H1 (cell line): ENCODE measurements at regions not wholly inside any gene's neighbourhood (a gene's known extent, or its start where the extent isn't known, plus 50 kb on each side); places are given as distances from the start of the nearest gene placed in this dataset.

Source experiments
- CTCF ChIA-PET: fragments of 300-600 bp; sonication (Branson Sonifier 250); formaldehyde crosslinking; loops from one replicate; lab custom pipeline; 2021; ENCODE audit not compliant: partially characterized antibody; lab: Charles Lee
- POLR2A ChIA-PET: fragments of 300-600 bp; sonication (Branson Sonifier 250); formaldehyde crosslinking; loops from one replicate; lab custom pipeline; 2021; ENCODE audit warnings: inconsistent platforms; ENCODE audit not compliant: partially characterized antibody; lab: Charles Lee
- DNase-seq, 2 experiments: peaks; one replicate each; pipeline versions ENCODE4 v3.0.0 to v3.0.0-alpha.2; 2010 to 2022; ENCODE audit warnings: low spot score in 2 of 2, low read depth in 1 of 2, mixed read lengths in 1 of 2
- FAIRE-seq: peaks from 2 replicates; lab custom pipeline; 2011; peaks lifted over from hg19 to GRCh38; lab: Jason Lieb, UNC
- H2AFZ ChIP-seq: 2 replicates; pipeline ENCODE4 v1.8.1; 2012; ENCODE audit warnings: low read length, inconsistent platforms
- H2AK5ac ChIP-seq: 2 replicates; pipeline ENCODE4 v1.6.1; 2013; ENCODE audit warnings: low read depth, low read length
- H2BK120ac ChIP-seq: replicated peaks from 2 replicates; pipeline ENCODE3; 2013; ENCODE audit warnings: low read depth, low read length, inconsistent platforms
- H2BK12ac ChIP-seq: 2 replicates; pipeline ENCODE4 v1.6.1; 2013; ENCODE audit warnings: low read depth, low read length
- H2BK15ac ChIP-seq: 2 replicates; pipeline ENCODE4 v1.6.1; 2013; ENCODE audit warnings: low read length
- H2BK20ac ChIP-seq: 2 replicates; pipeline ENCODE4 v1.6.1; 2013; ENCODE audit warnings: low read length
- H2BK5ac ChIP-seq: 2 replicates; pipeline ENCODE4 v1.6.1; 2013; ENCODE audit warnings: low read depth, low read length
- H3K14ac ChIP-seq: 2 replicates; pipeline ENCODE4 v1.6.1; 2013; ENCODE audit warnings: inconsistent platforms; ENCODE audit not compliant: insufficient read length
- H3K18ac ChIP-seq: 2 replicates; pipeline ENCODE4 v1.6.1; 2013; ENCODE audit warnings: low read length; ENCODE audit errors: extremely low read depth
- H3K23ac ChIP-seq: 2 replicates; pipeline ENCODE4 v1.6.1; 2013; ENCODE audit warnings: inconsistent platforms; ENCODE audit not compliant: insufficient read length
- H3K23me2 ChIP-seq: 2 replicates; pipeline ENCODE4 v1.6.1; 2013; ENCODE audit warnings: low read depth, low read length
- H3K27ac ChIP-seq: 2 replicates; pipeline ENCODE4 v1.6.1; 2011; ENCODE audit warnings: low read depth, low read length, inconsistent platforms
- H3K27me3 ChIP-seq, 4 experiments: replicated peaks in 1 of 4; 1 replicate in 1 of 4; 2 replicates in 3 of 4; pipeline versions ENCODE4 v1.6.1 to v1.8.1; 2011 to 2013; ENCODE audit warnings: low read length in 3 of 4, mild to moderate bottlenecking in 3 of 4, inconsistent platforms in 2 of 4, mixed read lengths in 2 of 4, moderate library complexity in 1 of 4; ENCODE audit not compliant: control insufficient read depth in 3 of 4, insufficient read depth in 3 of 4; ENCODE audit errors: extremely low read depth in 1 of 4
- H3K36me3 ChIP-seq, 4 experiments: 2 replicates each; pipeline versions ENCODE4 v1.6.1 to v1.8.1; 2011 to 2013; ENCODE audit warnings: mild to moderate bottlenecking in 4 of 4, low read length in 3 of 4, moderate library complexity in 2 of 4, control low read depth in 1 of 4, inconsistent platforms in 1 of 4; ENCODE audit not compliant: insufficient read depth in 4 of 4, control insufficient read depth in 2 of 4
- H3K4ac ChIP-seq: replicated peaks from 2 replicates; pipeline ENCODE3; 2013; ENCODE audit warnings: low read length, low read depth, mixed read lengths, inconsistent platforms; ENCODE audit not compliant: insufficient read length
- H3K4me1 ChIP-seq, 4 experiments: replicated peaks in 1 of 4; 1 replicate in 1 of 4; 2 replicates in 3 of 4; pipeline versions ENCODE4 v1.6.1 to v1.8.1; 2011 to 2013; ENCODE audit warnings: low read length in 3 of 4, inconsistent platforms in 2 of 4, mixed read lengths in 1 of 4; ENCODE audit not compliant: insufficient read depth in 4 of 4, control insufficient read depth in 3 of 4
- H3K4me2 ChIP-seq, 2 experiments: 2 replicates each; pipeline versions ENCODE4 v1.6.1 to v1.8.1; 2011 to 2013; ENCODE audit warnings: low read depth in 2 of 2, low read length in 2 of 2, control low read depth in 1 of 2, inconsistent platforms in 1 of 2, mild to moderate bottlenecking in 1 of 2; ENCODE audit not compliant: insufficient read depth in 1 of 2
- H3K4me3 ChIP-seq, 4 experiments: fragments of 200-600, 300-600 bp in 1 of 4; sonication (generic), shearing (Covaris generic), sonication (Bioruptor Twin) in 1 of 4; 2 replicates each; pipeline versions ENCODE4 v1.5.1 to v1.8.1; 2011 to 2016; ENCODE audit warnings: low read length in 4 of 4, low read depth in 3 of 4, control low read depth in 2 of 4, inconsistent platforms in 2 of 4, mild to moderate bottlenecking in 2 of 4, mixed read lengths in 1 of 4, moderate library complexity in 1 of 4; ENCODE audit not compliant: insufficient read depth in 2 of 4; ENCODE audit errors: extremely low read depth in 1 of 4
- H3K56ac ChIP-seq: replicated peaks from 2 replicates; pipeline ENCODE3; 2013; ENCODE audit warnings: low read depth, mild to moderate bottlenecking, mixed read lengths, low read length, inconsistent platforms; ENCODE audit not compliant: insufficient read length
- H3K79me1 ChIP-seq: 2 replicates; pipeline ENCODE4 v1.6.1; 2013; ENCODE audit warnings: low read depth, low read length, control low read depth
- H3K79me2 ChIP-seq, 2 experiments: 2 replicates each; pipeline versions ENCODE4 v1.6.1 to v1.8.1; 2012 to 2013; ENCODE audit warnings: low read length in 2 of 2, mild to moderate bottlenecking in 2 of 2, inconsistent platforms in 1 of 2; ENCODE audit not compliant: insufficient read depth in 2 of 2, control insufficient read depth in 1 of 2
- H3K9ac ChIP-seq, 4 experiments: replicated peaks in 1 of 4; 1 replicate in 1 of 4; 2 replicates in 3 of 4; pipeline versions ENCODE4 v1.6.1 to v1.8.1; 2011 to 2013; ENCODE audit warnings: low read depth in 3 of 4, low read length in 3 of 4, control low read depth in 2 of 4, mild to moderate bottlenecking in 2 of 4, moderate library complexity in 2 of 4, inconsistent platforms in 1 of 4; ENCODE audit errors: extremely low read depth in 1 of 4
- H3K9me3 ChIP-seq, 2 experiments: 2 replicates each; pipeline versions ENCODE4 v1.6.1 to v1.8.1; 2012 to 2013; ENCODE audit warnings: mild to moderate bottlenecking in 2 of 2, moderate library complexity in 2 of 2, control low read depth in 1 of 2, inconsistent platforms in 1 of 2, low read depth in 1 of 2, low read length in 1 of 2, mixed read lengths in 1 of 2; ENCODE audit not compliant: insufficient read depth in 2 of 2
- H4K20me1 ChIP-seq, 2 experiments: replicated peaks in 1 of 2; 2 replicates each; pipeline versions ENCODE3 to v1.8.1; 2011 to 2013; ENCODE audit warnings: inconsistent platforms in 2 of 2, low read length in 2 of 2, mild to moderate bottlenecking in 1 of 2; ENCODE audit not compliant: insufficient read depth in 2 of 2, control insufficient read depth in 1 of 2
- H4K5ac ChIP-seq: 2 replicates; pipeline ENCODE4 v1.6.1; 2013; ENCODE audit warnings: low read length, low read depth, mixed read lengths, inconsistent platforms; ENCODE audit not compliant: insufficient read length
- H4K8ac ChIP-seq: 2 replicates; pipeline ENCODE4 v1.8.0; 2013; ENCODE audit warnings: mild to moderate bottlenecking, moderate library complexity, low read length, inconsistent platforms; ENCODE audit not compliant: insufficient read depth; ENCODE audit errors: extremely low read depth
- H4K91ac ChIP-seq: replicated peaks from 2 replicates; pipeline ENCODE3; 2013; ENCODE audit warnings: low read length, mixed read lengths, inconsistent platforms; ENCODE audit not compliant: insufficient read length
- CHD2 ChIP-seq: IDR thresholded peaks from 2 replicates; pipeline ENCODE4 v1.6.1; 2012; ENCODE audit warnings: low read length, improper control_type of control experiment
- CREB1 ChIP-seq: IDR thresholded peaks from 2 replicates; pipeline ENCODE4 v1.6.1; 2012; ENCODE audit warnings: inconsistent platforms
- POLR2A ChIP-seq, 2 experiments: IDR thresholded peaks; 1 replicate in 1 of 2; 2 replicates in 1 of 2; pipeline ENCODE4 v1.6.1; 2011; ENCODE audit warnings: low read depth in 2 of 2, low read length in 2 of 2, mild to moderate bottlenecking in 2 of 2; ENCODE audit errors: control extremely low read depth in 1 of 2
- RNF2 ChIP-seq: fragments of 200-900, 300-1000 bp; sonication (generic); IDR thresholded peaks from 2 replicates; pipeline ENCODE4 v1.7.1; 2016; ENCODE audit warnings: borderline replicate concordance, low read depth, mild to moderate bottlenecking, antibody characterized with exemption, low read length; ENCODE audit not compliant: poor library complexity, severe bottlenecking; ENCODE audit errors: missing control alignments
- TAF7 ChIP-seq: optimal IDR thresholded peaks from 2 replicates; pipeline ENCODE3; 2011; ENCODE audit warnings: low read depth, mild to moderate bottlenecking, inconsistent platforms, low read length, moderate library complexity, borderline replicate concordance
- TEAD4 ChIP-seq: IDR thresholded peaks from 2 replicates; pipeline ENCODE4 v1.6.1; 2012; ENCODE audit warnings: low read depth, low read length, inconsistent platforms, mixed read lengths
- TF ChIP-seq, protein P1 (sequence below): IDR thresholded peaks from 2 replicates; pipeline ENCODE4 v1.6.1; 2011; ENCODE audit warnings: low read depth, mild to moderate bottlenecking, low read length; ENCODE audit not compliant: insufficient read depth

- Histone ChIP-seq H3K14ac (no peak overlapping the region), H3K27ac (no peak overlapping the region), H2BK15ac (no peak overlapping the region), H3K79me2 (peaks cover 0 to 76% of the 10 kb centered on the region in 2 experiments; a peak in 2 of 4 replicates), H4K5ac (no peak overlapping the region), H3K27me3 (no peaks in the 10 kb centered on the region), H3K23ac (no peak overlapping the region), H3K4ac (no peak overlapping the region), H3K79me1 (no peaks in the 10 kb centered on the region), H3K9me3 (no peaks in the 10 kb centered on the region), H3K4me2 (peak overlapping the region in 1 of 2 experiments; percentile 36; a peak in 2 of 4 replicates), H4K91ac (no peak overlapping the region), H3K56ac (no peak overlapping the region), H3K4me1 (peaks cover 0 to 12% (median 5%) of the 10 kb centered on the region in 4 experiments; a peak in 3 of 7 replicates), H2AK5ac (no peak overlapping the region), H2BK5ac (no peak overlapping the region), H3K4me3 (peak overlapping the region in 1 of 4 experiments; percentile 27; a peak in 1 of 8 replicates), H4K8ac (no peak overlapping the region), H2BK120ac (no peak overlapping the region), H2BK20ac (no peak overlapping the region), H3K9ac (no peak overlapping the region), H4K20me1 (no peaks in the 10 kb centered on the region), H3K18ac (no peak overlapping the region), H3K36me3 (no peaks in the 10 kb centered on the region; a peak in 2 of 8 replicates), H2AFZ (no peak overlapping the region), H3K23me2 (no peaks in the 10 kb centered on the region), H2BK12ac (no peak overlapping the region)
- DNase-seq (no peak), FAIRE-seq (no peak)
- ChIA-PET POLR2A (interaction anchor here (1.0 kb wide), 1 partner anchor 15 kb away, joined by 4 read pairs; no protein-coding TSS in a partner anchor), CTCF (interaction anchor here (0.8 to 1.2 kb wide), 2 partner anchors 43 to 184 kb away, joined by 3 to 5 read pairs; no protein-coding TSS in a partner anchor)
- no peak for TF ChIP-seq TAF7
- TF ChIP-seq CREB1: no peak
- TF ChIP-seq CHD2: no peak
- TF ChIP-seq RNF2: no peak
- TF ChIP-seq TEAD4: no peak
- TF ChIP-seq POLR2A (IDR thresholded peaks at IDR 0.05; ENCODE audit: control extremely low read depth in 1 of 2, low read depth in 2 of 2, low read length in 2 of 2): no peak
- TF ChIP-seq, protein P1, sequence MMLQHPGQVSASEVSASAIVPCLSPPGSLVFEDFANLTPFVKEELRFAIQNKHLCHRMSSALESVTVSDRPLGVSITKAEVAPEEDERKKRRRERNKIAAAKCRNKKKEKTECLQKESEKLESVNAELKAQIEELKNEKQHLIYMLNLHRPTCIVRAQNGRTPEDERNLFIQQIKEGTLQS: no peak
These were observed 857.3 kb upstream of the ZWINT start for GRCh38 chr10:57218382-57218781.
